A673 (cell line): ENCODE measurements at regions not wholly inside any gene's neighbourhood (a gene's known extent, or its start where the extent isn't known, plus 50 kb on each side); places are given as distances from the start of the nearest gene placed in this dataset.
A peak's percentile ranks its signal among the peaks of the same experiment; 100 is the strongest.

Experiments
- BruUV-seq: library from RNA; stranded (reverse); fragments of 400-500 nt; replicated peaks from 2 replicates; lab custom pipeline; 2021; lab: Mats Ljungman, UMichigan
- CTCF ChIA-PET: fragments of 300-600 bp; sonication (Branson Sonifier 250); formaldehyde crosslinking; loops from one replicate; lab custom pipeline; 2022; ENCODE audit warnings: antibody characterized with exemption; lab: Charles Lee
- POLR2A ChIA-PET: fragments of 300-600 bp; sonication (Branson Sonifier 250); formaldehyde crosslinking; loops from one replicate; lab custom pipeline; 2022; ENCODE audit warnings: antibody characterized with exemption; ENCODE audit not compliant: low non-redundant PET; lab: Charles Lee
- DNase-seq: peaks from one replicate; pipeline ENCODE4 v3.0.0-alpha.2; 2015; ENCODE audit warnings: low spot score
- H3K27ac ChIP-seq: fragments of 200-600 bp; sonication (generic); 2 replicates; pipeline ENCODE4 v1.5.1; 2016; ENCODE audit warnings: mixed run types, low read depth, mild to moderate bottlenecking, mixed read lengths, antibody characterized with exemption, low read length; ENCODE audit not compliant: poor library complexity, severe bottlenecking
- H3K27me3 ChIP-seq: fragments of 200-600 bp; sonication (generic); replicated peaks from 2 replicates; pipeline ENCODE4 v1.6.1; 2017; ENCODE audit warnings: mixed run types, low read depth, mild to moderate bottlenecking, mixed read lengths, antibody characterized with exemption, low read length; ENCODE audit not compliant: insufficient read depth, poor library complexity
- H3K36me3 ChIP-seq: fragments of 200-600 bp; sonication (generic); 2 replicates; pipeline ENCODE4 v1.6.1; 2016; ENCODE audit warnings: mixed run types, mild to moderate bottlenecking, mixed read lengths, antibody characterized with exemption, low read length; ENCODE audit not compliant: insufficient read depth, poor library complexity, severe bottlenecking
- H3K4me1 ChIP-seq: fragments of 200-600 bp; sonication (generic); 2 replicates; pipeline ENCODE4 v1.6.1; 2017; ENCODE audit warnings: mixed run types, mild to moderate bottlenecking, mixed read lengths, antibody characterized with exemption, low read length; ENCODE audit not compliant: insufficient read depth, poor library complexity, severe bottlenecking
- H3K4me3 ChIP-seq: fragments of 200-600 bp; sonication (generic); 2 replicates; pipeline ENCODE4 v1.5.1; 2016; ENCODE audit warnings: low read depth, mixed run types, mild to moderate bottlenecking, mixed read lengths, low read length; ENCODE audit not compliant: poor library complexity, severe bottlenecking
- H3K9me3 ChIP-seq: fragments of 200-600 bp; sonication (generic); 2 replicates; pipeline ENCODE4 v1.6.1; 2016; ENCODE audit warnings: mixed run types, low read depth, mild to moderate bottlenecking, mixed read lengths, antibody characterized with exemption, low read length; ENCODE audit not compliant: poor library complexity, severe bottlenecking
- EZH2 ChIP-seq: fragments of 200-600 bp; sonication (generic); IDR thresholded peaks from 2 replicates; pipeline ENCODE4 v1.6.1; 2017; ENCODE audit warnings: borderline replicate concordance, low read depth, mild to moderate bottlenecking, mixed read lengths, antibody characterized with exemption, low read length; ENCODE audit not compliant: poor library complexity, severe bottlenecking
- intact Hi-C: fragments of 100-400 bp; cut with micrococcal nuclease; formaldehyde crosslinking; loops from one replicate; pipeline ENCODE4 v1.10.0; 2022; ENCODE audit not compliant: unreplicated experiment
- TF ChIP-seq, protein P1 (sequence below): fragments of 300-800, 200-600 bp; sonication (generic); conservative IDR thresholded peaks from 2 replicates; pipeline ENCODE4 v1.5.1; 2017; ENCODE audit warnings: low read depth, mild to moderate bottlenecking, antibody characterized with exemption, low read length, moderate library complexity, mixed read lengths

DNA sequence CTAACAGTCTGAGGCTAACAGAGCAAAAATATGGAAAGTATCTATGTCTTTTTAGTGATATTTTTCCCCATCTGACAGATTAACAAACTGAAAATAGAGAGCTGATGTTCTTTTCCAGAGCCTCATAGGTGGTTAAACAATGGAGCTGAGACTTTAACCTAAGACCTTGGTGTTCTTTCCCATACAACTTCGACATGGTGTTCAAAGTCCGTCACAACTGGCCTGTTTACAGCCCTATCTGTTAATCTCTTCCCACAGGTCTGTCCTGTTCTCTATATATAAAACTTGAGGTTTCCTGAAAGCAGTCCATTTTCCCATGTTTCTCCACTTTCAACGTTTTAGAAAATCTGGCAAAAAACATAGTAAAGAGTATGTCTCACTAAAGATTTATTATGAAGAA lies 395.7 kb downstream of the BRINP2 start:
- intact Hi-C loops: no loop called here
- no peak overlapping the region for H3K4me3 ChIP-seq
- POLR2A ChIA-PET: no interaction called here
- no peaks in the 10 kb centered on the region for H3K27me3 ChIP-seq
- H3K27ac ChIP-seq: no peak overlapping the region
- DNase-seq: no peak
- H3K9me3 ChIP-seq: no peaks in the 10 kb centered on the region
- no peaks in the 10 kb centered on the region for H3K36me3 ChIP-seq
- no peaks in the 10 kb centered on the region for H3K4me1 ChIP-seq
- BruUV-seq: no TSS peak
- TF ChIP-seq, protein P1, sequence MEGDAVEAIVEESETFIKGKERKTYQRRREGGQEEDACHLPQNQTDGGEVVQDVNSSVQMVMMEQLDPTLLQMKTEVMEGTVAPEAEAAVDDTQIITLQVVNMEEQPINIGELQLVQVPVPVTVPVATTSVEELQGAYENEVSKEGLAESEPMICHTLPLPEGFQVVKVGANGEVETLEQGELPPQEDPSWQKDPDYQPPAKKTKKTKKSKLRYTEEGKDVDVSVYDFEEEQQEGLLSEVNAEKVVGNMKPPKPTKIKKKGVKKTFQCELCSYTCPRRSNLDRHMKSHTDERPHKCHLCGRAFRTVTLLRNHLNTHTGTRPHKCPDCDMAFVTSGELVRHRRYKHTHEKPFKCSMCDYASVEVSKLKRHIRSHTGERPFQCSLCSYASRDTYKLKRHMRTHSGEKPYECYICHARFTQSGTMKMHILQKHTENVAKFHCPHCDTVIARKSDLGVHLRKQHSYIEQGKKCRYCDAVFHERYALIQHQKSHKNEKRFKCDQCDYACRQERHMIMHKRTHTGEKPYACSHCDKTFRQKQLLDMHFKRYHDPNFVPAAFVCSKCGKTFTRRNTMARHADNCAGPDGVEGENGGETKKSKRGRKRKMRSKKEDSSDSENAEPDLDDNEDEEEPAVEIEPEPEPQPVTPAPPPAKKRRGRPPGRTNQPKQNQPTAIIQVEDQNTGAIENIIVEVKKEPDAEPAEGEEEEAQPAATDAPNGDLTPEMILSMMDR: no peak
- TF ChIP-seq EZH2: no peak
- CTCF ChIA-PET: no interaction called here

DNA sequence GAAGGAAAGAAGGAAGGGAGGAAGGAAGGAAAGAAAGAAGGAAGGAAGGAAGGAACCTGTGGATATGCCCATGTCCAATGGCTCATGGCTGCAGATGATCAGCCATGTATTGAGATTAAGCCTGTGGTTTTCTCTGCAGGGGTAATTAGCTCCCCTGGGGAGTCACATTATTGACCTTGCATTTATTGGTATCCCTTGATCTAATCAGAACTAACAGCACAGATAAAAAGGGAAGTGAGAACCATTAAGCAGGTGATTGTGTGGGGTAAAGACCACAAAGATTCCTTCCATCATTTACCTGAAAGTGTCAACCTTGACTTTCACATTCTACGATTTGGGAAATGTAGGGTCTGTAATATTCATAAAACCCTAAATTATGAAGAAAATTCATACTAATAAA lies 390.7 kb downstream of the BRINP2 start:
- CTCF ChIA-PET: no interaction called here
- no peaks in the 10 kb centered on the region for H3K4me1 ChIP-seq
- BruUV-seq: no TSS peak
- no peak for TF ChIP-seq EZH2
- TF ChIP-seq, protein P1: no peak
- H3K36me3 ChIP-seq: peaks cover 6% of the 10 kb centered on the region
- POLR2A ChIA-PET: no interaction called here
- no peak overlapping the region for H3K27ac ChIP-seq
- intact Hi-C loops: loop anchor here (1.0 to 5.0 kb wide), 2 partner anchors 168 to 221 kb away; no protein-coding TSS in a partner anchor
- peaks cover 10% of the 10 kb centered on the region for H3K9me3 ChIP-seq
- H3K4me3 ChIP-seq: no peak overlapping the region
- H3K27me3 ChIP-seq: no peaks in the 10 kb centered on the region
- peak; percentile 73 for DNase-seq

DNA sequence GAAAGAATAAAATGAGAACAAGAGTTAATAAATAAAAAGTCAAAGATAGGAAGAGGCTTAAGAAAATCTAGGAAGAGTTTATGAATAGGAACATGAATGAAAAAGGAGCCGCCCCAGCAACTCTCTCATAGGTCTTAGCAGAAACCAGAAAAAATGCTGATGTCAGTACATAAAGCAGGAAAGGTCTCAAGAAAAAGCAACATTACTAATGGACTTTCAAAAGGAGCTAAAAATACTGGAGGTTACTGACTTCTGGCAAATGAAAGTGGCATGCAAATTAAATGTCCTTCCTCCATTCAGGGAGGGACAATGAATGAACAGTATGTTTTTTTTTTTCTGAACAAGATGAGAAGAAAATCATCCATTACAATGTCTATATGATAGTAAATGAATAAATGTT lies 387.6 kb downstream of the BRINP2 start:
- H3K27me3 ChIP-seq: no peaks in the 10 kb centered on the region
- H3K27ac ChIP-seq: no peak overlapping the region
- no peak overlapping the region for H3K4me3 ChIP-seq
- intact Hi-C loops: no loop called here
- TF ChIP-seq EZH2: no peak
- TF ChIP-seq, protein P1: no peak
- no peaks in the 10 kb centered on the region for H3K4me1 ChIP-seq
- H3K36me3 ChIP-seq: peaks cover 13% of the 10 kb centered on the region
- CTCF ChIA-PET: no interaction called here
- H3K9me3 ChIP-seq: peaks cover 29% of the 10 kb centered on the region
- no TSS peak for BruUV-seq
- no peak for DNase-seq
- POLR2A ChIA-PET: no interaction called here
